Loucy (cell line): ENCODE measurements at regions not wholly inside any gene's neighbourhood (a gene's known extent, or its start where the extent isn't known, plus 50 kb on each side); places are given as distances from the start of the nearest gene placed in this dataset.

ENCODE experiments used
- H2AFZ ChIP-seq: fragments of 200-600 bp; sonication (generic); 2 replicates; pipeline ENCODE4 v1.6.0; 2016; ENCODE audit warnings: antibody characterized with exemption, mild to moderate bottlenecking, low read length, moderate library complexity
- H3F3A ChIP-seq: fragments of 200-600 bp; 2 replicates; pipeline ENCODE4 v1.6.0; 2016; ENCODE audit warnings: antibody characterized with exemption, low read depth, mild to moderate bottlenecking
- H3K27me3 ChIP-seq: fragments of 200-600 bp; sonication (generic); 2 replicates; pipeline ENCODE4 v1.6.1; 2014; ENCODE audit warnings: low read length, mild to moderate bottlenecking; ENCODE audit not compliant: insufficient read depth, poor library complexity, severe bottlenecking
- H3K36me3 ChIP-seq: fragments of 200-600 bp; sonication (generic); 2 replicates; pipeline ENCODE4 v1.6.1; 2016; ENCODE audit warnings: low read length; ENCODE audit not compliant: insufficient read depth
- H3K4me1 ChIP-seq: fragments of 200-600 bp; sonication (generic); 2 replicates; pipeline ENCODE4 v1.5.1; 2014; ENCODE audit warnings: low read length, mild to moderate bottlenecking; ENCODE audit not compliant: insufficient read depth, poor library complexity, severe bottlenecking
- H3K4me2 ChIP-seq: fragments of 200-600 bp; sonication (generic); 2 replicates; pipeline ENCODE4 v1.6.0; 2014; ENCODE audit warnings: antibody characterized with exemption, low read length, low read depth, mild to moderate bottlenecking; ENCODE audit not compliant: poor library complexity, severe bottlenecking
- H3K4me3 ChIP-seq: fragments of 200-600 bp; sonication (generic); 2 replicates; pipeline ENCODE4 v1.5.1; 2014; ENCODE audit warnings: low read length, mild to moderate bottlenecking, mixed read lengths; ENCODE audit not compliant: poor library complexity, severe bottlenecking
- H3K79me2 ChIP-seq: fragments of 200-600 bp; sonication (generic); 2 replicates; pipeline ENCODE4 v1.6.1; 2014; ENCODE audit warnings: low read length; ENCODE audit not compliant: insufficient read depth
- H3K9ac ChIP-seq: fragments of 200-600 bp; sonication (generic); 2 replicates; pipeline ENCODE4 v1.6.0; 2014; ENCODE audit warnings: mild to moderate bottlenecking, low read depth, low read length, moderate library complexity; ENCODE audit not compliant: poor library complexity, severe bottlenecking
- H3K9me2 ChIP-seq: fragments of 200-600 bp; sonication (generic); replicated peaks from 2 replicates; pipeline ENCODE4 v1.6.1; 2016; ENCODE audit warnings: low read depth, low read length, mixed read lengths
- H3K9me3 ChIP-seq: fragments of 200-600 bp; sonication (generic); 2 replicates; pipeline ENCODE4 v1.6.1; 2014; ENCODE audit warnings: mild to moderate bottlenecking, antibody characterized with exemption, low read length, low read depth; ENCODE audit not compliant: insufficient read depth
- H4K20me1 ChIP-seq: fragments of 200-600 bp; sonication (generic); 2 replicates; pipeline ENCODE4 v1.6.0; 2014; ENCODE audit warnings: antibody characterized with exemption, low read length, mild to moderate bottlenecking; ENCODE audit not compliant: insufficient read depth, poor library complexity, severe bottlenecking
- CTCF ChIP-seq: fragments of 200-600 bp; sonication (generic); conservative IDR thresholded peaks from 2 replicates; pipeline ENCODE4 v1.5.1; 2014; ENCODE audit warnings: mild to moderate bottlenecking, antibody characterized with exemption, low read length
- EZH2phosphoT487 ChIP-seq: fragments of 200-600 bp; IDR thresholded peaks from 2 replicates; pipeline ENCODE4 v1.6.1; 2018; ENCODE audit warnings: antibody characterized with exemption, mild to moderate bottlenecking, moderate library complexity, borderline replicate concordance

GRCh38 chr10:9719246-9719645 is 1298.4 kb upstream of the CELF2 start:
- no peaks in the 10 kb centered on the region for H3K79me2 ChIP-seq
- H3K9ac ChIP-seq = no peak overlapping the region
- H3K9me2 ChIP-seq = no peaks in the 10 kb centered on the region
- no peaks in the 10 kb centered on the region for H3F3A ChIP-seq
- H3K27me3 ChIP-seq = no peaks in the 10 kb centered on the region
- TF ChIP-seq CTCF (no peak), EZH2phosphoT487 (no peak)
- H3K36me3 ChIP-seq = no peaks in the 10 kb centered on the region
- H4K20me1 ChIP-seq = no peaks in the 10 kb centered on the region
- no peak overlapping the region for H3K4me3 ChIP-seq
- no peak overlapping the region for H3K4me2 ChIP-seq
- no peaks in the 10 kb centered on the region for H3K4me1 ChIP-seq
- no peak overlapping the region for H2AFZ ChIP-seq
- H3K9me3 ChIP-seq = no peaks in the 10 kb centered on the region

- Histone ChIP-seq H3K9me3 (no peaks in the 10 kb centered on the region), H3K9me2 (no peaks in the 10 kb centered on the region), H3K9ac (no peak overlapping the region), H3K4me2 (no peak overlapping the region), H2AFZ (no peak overlapping the region), H4K20me1 (no peaks in the 10 kb centered on the region), H3K27me3 (no peaks in the 10 kb centered on the region), H3K4me1 (no peaks in the 10 kb centered on the region), H3K4me3 (no peak overlapping the region), H3K79me2 (no peaks in the 10 kb centered on the region), H3F3A (no peaks in the 10 kb centered on the region), H3K36me3 (no peaks in the 10 kb centered on the region)
- no peak for TF ChIP-seq EZH2phosphoT487
- TF ChIP-seq CTCF = no peak
Observed at GRCh38 chr10:9733766-9734165, 1283.9 kb upstream of the CELF2 start.

GRCh38 chr10:9734218-9734617 is 1283.5 kb upstream of the CELF2 start:
- no peaks in the 10 kb centered on the region for H3F3A ChIP-seq
- H3K9me3 ChIP-seq = no peaks in the 10 kb centered on the region
- H3K4me1 ChIP-seq = no peaks in the 10 kb centered on the region
- H3K9me2 ChIP-seq = no peaks in the 10 kb centered on the region
- no peaks in the 10 kb centered on the region for H3K27me3 ChIP-seq
- H4K20me1 ChIP-seq = no peaks in the 10 kb centered on the region
- H2AFZ ChIP-seq = no peak overlapping the region
- TF ChIP-seq CTCF = no peak
- no peak for TF ChIP-seq EZH2phosphoT487
- no peak overlapping the region for H3K4me3 ChIP-seq
- H3K9ac ChIP-seq = no peak overlapping the region
- no peak overlapping the region for H3K4me2 ChIP-seq
- H3K36me3 ChIP-seq = no peaks in the 10 kb centered on the region
- no peaks in the 10 kb centered on the region for H3K79me2 ChIP-seq
